NCI-H748 treated with DMSO at 0.1 percent for 48 hours (cell line): ENCODE measurements at regions not wholly inside any gene's neighbourhood (a gene's known extent, or its start where the extent isn't known, plus 50 kb on each side); places are given as distances from the start of the nearest gene placed in this dataset.

Source experiments
- DNase-seq: peaks from one replicate; lab custom pipeline; 2025; lab: John Stamatoyannopoulos, UW

GRCh38 chr1:67948151-67949080 lies 102.0 kb downstream of the DIRAS3 start:
- no peak for DNase-seq

GRCh38 chr1:67947114-67947513 lies 103.3 kb downstream of the DIRAS3 start:
- no peak for DNase-seq

- peak; percentile 76 for DNase-seq
Observed at GRCh38 chr1:67945733-67946374, 104.6 kb downstream of the DIRAS3 start.

GRCh38 chr1:67942274-67942673 lies 108.2 kb downstream of the DIRAS3 start:
- DNase-seq = no peak

GRCh38 chr1:67941746-67942145 lies 108.5 kb upstream of the GNG12 start:
- no peak for DNase-seq

GRCh38 chr1:67941155-67941554 lies 107.9 kb upstream of the GNG12 start:
- no peak for DNase-seq

- no peak for DNase-seq
Observed at GRCh38 chr1:67939942-67940341, 106.7 kb upstream of the GNG12 start.

GRCh38 chr1:67939186-67939743 lies 106.0 kb upstream of the GNG12 start:
- DNase-seq = no peak

- DNase-seq = no peak
Observed at GRCh38 chr1:67937651-67938050, 104.4 kb upstream of the GNG12 start.

GRCh38 chr1:67937010-67937409 lies 103.7 kb upstream of the GNG12 start:
- DNase-seq = no peak

- no peak for DNase-seq
Observed at GRCh38 chr1:67935560-67935959, 102.3 kb upstream of the GNG12 start.

- DNase-seq = no peak
Observed at GRCh38 chr1:67931198-67931597, 97.9 kb upstream of the GNG12 start.

- no peak for DNase-seq
Observed at GRCh38 chr1:67923074-67923473, 89.8 kb upstream of the GNG12 start.

GRCh38 chr1:67921725-67922489 lies 88.6 kb upstream of the GNG12 start:
- DNase-seq = no peak

- no peak for DNase-seq
Observed at GRCh38 chr1:67919274-67920072, 86.2 kb upstream of the GNG12 start.

GRCh38 chr1:67918067-67918466 lies 84.8 kb upstream of the GNG12 start:
- no peak for DNase-seq

GRCh38 chr1:67917006-67917405 lies 83.7 kb upstream of the GNG12 start:
- DNase-seq = no peak

- DNase-seq = no peak
Observed at GRCh38 chr1:67916140-67916886, 83.0 kb upstream of the GNG12 start.

GRCh38 chr1:67909776-67910175 lies 76.5 kb upstream of the GNG12 start:
- no peak for DNase-seq

GRCh38 chr1:67908250-67908936 lies 75.1 kb upstream of the GNG12 start:
- DNase-seq = no peak
